ENCODE measurements at regions not wholly inside any gene's neighbourhood (a gene's known extent, or its start where the extent isn't known, plus 50 kb on each side); places are given as distances from the start of the nearest gene placed in this dataset.

DNA sequence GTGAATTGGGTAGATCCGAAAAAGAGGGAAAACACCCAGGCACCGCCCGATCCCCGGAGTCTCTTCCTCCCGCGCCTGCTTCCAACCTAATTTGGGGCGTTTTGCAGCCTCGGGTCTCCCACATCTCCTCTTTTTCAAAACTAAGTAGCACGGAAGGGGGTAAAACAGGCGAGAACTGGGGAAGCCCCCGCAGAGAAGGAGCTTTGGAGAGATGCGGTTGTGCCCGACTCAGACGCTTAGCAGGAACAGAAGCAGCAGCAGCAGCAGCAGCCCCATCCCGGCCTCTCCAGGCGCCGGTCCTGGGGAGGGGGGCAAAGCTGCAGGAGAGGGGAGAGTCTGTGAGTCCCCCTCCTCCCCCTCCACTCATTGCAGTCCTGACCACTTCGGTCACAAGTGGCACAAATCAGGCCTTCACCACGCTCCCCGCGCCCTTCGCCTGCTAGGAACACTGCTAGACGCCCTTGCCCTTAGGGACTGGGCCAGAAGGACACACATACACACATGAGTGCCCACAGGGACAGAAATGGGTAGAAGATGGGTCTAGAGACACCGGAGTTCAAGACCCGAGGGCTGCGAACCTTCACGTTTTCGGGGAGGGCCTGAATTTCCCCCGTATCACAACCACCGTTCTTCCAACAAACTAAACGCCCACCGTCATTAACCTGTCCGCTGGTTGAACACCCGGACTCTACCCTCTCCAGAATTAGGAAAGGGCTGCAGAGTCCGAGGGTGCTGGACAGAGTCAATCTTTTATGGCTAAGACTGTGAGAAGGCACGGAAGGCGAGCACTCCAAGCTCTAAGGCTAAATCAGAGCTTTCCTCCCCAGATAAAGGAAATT, 98.3 kb upstream of the HSD17B12 start:
- Histone ChIP-seq H3K9me3 (replicated peaks) (no peaks in the 10 kb centered on the region), H3K27me3 (ENCODE audit: low read depth) (peaks cover 98% of the 10 kb centered on the region), H3K36me3 (no peaks in the 10 kb centered on the region), H3K4me1 (peaks cover 50% of the 10 kb centered on the region), H3K27ac (replicated peaks) (no peak overlapping the region), H3K4me3 (peak overlapping the region; percentile 73)
- DNase-seq = no peak
- TF ChIP-seq, protein P1, sequence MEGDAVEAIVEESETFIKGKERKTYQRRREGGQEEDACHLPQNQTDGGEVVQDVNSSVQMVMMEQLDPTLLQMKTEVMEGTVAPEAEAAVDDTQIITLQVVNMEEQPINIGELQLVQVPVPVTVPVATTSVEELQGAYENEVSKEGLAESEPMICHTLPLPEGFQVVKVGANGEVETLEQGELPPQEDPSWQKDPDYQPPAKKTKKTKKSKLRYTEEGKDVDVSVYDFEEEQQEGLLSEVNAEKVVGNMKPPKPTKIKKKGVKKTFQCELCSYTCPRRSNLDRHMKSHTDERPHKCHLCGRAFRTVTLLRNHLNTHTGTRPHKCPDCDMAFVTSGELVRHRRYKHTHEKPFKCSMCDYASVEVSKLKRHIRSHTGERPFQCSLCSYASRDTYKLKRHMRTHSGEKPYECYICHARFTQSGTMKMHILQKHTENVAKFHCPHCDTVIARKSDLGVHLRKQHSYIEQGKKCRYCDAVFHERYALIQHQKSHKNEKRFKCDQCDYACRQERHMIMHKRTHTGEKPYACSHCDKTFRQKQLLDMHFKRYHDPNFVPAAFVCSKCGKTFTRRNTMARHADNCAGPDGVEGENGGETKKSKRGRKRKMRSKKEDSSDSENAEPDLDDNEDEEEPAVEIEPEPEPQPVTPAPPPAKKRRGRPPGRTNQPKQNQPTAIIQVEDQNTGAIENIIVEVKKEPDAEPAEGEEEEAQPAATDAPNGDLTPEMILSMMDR (IDR thresholded peaks at IDR 0.05; ENCODE audit: borderline replicate concordance) = no peak
- intact Hi-C loops (cut with micrococcal nuclease) = no loop called here

DNA sequence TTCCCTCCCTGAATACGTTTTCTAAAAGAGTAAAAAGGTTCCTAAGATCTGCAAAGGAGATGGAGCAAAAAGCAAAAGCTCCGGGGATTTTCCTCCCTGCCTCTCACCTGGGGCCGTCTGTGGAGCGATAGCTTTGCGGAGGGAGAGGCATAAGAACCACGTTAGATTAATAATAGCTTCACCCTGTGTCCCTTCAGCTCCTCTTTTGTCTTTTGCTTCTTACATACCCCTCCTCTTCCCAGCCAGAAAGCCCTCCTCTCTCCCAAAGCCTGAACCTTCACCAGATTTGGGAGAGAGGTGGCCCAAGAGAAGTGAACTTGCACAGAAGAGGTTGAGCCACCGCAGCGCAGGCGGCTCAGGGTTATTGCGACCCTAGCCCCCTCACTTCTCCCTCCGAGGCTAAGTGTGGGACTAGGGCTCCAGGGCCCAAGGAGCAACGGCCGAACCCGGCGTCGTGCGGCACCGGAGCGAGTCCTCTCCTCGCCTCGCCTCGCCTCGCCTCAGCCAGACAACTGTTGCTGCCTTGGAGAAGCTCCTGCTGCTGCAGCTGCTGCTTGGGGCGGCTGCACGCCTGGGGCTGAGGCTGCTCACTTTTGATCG, 97.6 kb upstream of the HSD17B12 start:
- Histone ChIP-seq H3K4me1 (peaks cover 47% of the 10 kb centered on the region), H3K36me3 (no peaks in the 10 kb centered on the region), H3K27me3 (ENCODE audit: low read depth) (peaks cover 97% of the 10 kb centered on the region), H3K4me3 (no peak overlapping the region), H3K27ac (replicated peaks) (no peak overlapping the region), H3K9me3 (replicated peaks) (no peaks in the 10 kb centered on the region)
- intact Hi-C loops (cut with micrococcal nuclease) = no loop called here
- DNase-seq = no peak
- TF ChIP-seq, protein P1 (IDR thresholded peaks at IDR 0.05; ENCODE audit: borderline replicate concordance) = no peak

DNA sequence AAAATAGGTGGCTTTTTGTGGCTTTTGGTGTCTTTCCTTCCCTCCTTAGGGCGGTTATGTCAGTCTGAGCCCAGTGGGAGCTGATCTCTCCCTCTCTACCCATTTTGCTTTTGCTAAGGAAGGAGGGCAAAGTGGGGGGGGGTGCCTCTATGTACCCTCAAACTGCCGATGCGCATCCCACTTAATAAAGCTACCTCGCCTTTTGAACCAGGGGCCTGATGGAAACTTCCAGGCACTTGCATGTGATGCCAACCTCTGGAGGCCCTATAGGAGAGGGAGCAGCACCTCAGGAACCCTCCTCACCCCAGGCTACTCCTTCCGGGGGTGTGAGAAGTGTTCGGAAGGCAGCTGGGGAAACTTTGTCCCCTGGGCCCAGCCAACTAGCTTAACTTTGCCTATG, 97.0 kb upstream of the HSD17B12 start:
- no peak overlapping the region for H3K4me3 ChIP-seq
- no peaks in the 10 kb centered on the region for H3K9me3 ChIP-seq (replicated peaks)
- H3K27me3 ChIP-seq (ENCODE audit: low read depth) = peaks cover 96% of the 10 kb centered on the region
- intact Hi-C loops (cut with micrococcal nuclease) = no loop called here
- DNase-seq = no peak
- H3K27ac ChIP-seq (replicated peaks) = no peak overlapping the region
- peaks cover 45% of the 10 kb centered on the region for H3K4me1 ChIP-seq
- no peaks in the 10 kb centered on the region for H3K36me3 ChIP-seq
- TF ChIP-seq, protein P1 (IDR thresholded peaks at IDR 0.05; ENCODE audit: borderline replicate concordance) = no peak

DNA sequence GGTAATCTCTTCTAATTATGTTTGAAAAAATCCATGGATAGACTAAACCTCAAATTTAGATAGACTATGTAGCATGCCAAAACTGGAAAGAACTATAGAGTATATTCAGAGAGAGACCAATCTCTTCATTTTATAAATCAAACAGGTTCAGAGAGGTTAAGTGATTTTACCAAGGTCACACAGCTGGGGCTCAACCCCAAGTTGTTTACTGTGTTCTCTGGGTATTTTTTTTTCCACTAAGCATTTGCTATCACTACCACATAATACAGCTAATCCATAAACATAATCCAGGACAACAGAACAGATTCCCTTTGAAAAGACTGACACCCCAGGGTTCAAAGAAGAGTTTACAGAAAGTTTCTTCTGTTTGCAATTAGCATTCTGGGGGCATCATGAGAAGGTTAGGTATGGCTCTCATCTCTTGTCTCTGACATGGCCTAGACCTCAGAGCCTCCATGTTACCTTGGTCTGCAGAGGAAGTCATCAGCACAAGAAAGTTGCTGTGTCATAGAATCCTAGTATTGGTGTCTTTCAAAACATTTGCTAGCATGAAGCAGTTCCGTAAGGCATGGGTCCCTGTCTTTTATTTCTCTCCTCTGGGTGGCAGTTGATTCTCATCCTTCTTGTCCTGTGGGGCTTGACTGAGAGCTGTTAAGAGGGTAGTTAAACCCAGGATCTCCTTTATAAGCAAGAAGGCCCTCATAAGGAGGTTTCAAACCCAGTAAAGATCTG, 94.5 kb upstream of the HSD17B12 start:
- H3K27ac ChIP-seq (replicated peaks) = no peak overlapping the region
- TF ChIP-seq, protein P1 (IDR thresholded peaks at IDR 0.05; ENCODE audit: borderline replicate concordance) = no peak
- H3K36me3 ChIP-seq = no peaks in the 10 kb centered on the region
- intact Hi-C loops (cut with micrococcal nuclease) = no loop called here
- H3K4me3 ChIP-seq = no peak overlapping the region
- no peak for DNase-seq
- H3K4me1 ChIP-seq = peaks cover 20% of the 10 kb centered on the region
- peaks cover 83% of the 10 kb centered on the region for H3K27me3 ChIP-seq (ENCODE audit: low read depth)
- no peaks in the 10 kb centered on the region for H3K9me3 ChIP-seq (replicated peaks)

DNA sequence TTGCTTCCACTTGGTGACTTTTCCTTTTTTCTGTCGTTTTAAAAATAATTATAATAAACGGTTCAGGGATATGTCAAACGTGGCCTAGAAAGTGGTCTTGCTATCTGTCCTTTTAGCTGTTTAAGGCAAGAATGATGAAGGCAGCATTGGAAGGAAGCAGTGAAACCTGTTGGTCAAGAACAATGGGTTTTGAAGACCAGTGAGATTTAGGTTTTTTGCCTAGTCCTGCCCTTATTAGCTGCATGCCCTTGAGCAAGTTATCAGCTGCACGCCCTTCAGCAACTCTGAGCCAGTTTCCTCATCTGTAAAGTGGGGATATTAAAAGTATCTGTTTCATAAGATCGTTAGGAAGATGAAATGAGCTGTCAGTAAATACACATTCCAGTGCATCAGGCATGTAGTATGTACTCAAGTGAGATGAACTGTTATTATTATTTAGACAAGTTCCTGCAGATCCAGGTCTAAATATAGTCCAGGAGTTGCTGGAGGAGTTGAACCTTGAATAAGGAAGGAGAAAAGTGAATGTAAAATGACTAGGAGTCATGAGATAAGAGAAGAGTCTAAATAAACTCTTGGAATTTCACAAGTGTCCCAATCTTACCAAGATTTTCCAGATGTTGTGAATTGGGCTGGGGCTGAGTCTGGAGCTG, 90.8 kb upstream of the HSD17B12 start:
- TF ChIP-seq, protein P1 (IDR thresholded peaks at IDR 0.05; ENCODE audit: borderline replicate concordance) = no peak
- H3K9me3 ChIP-seq (replicated peaks) = no peaks in the 10 kb centered on the region
- DNase-seq = no peak
- intact Hi-C loops (cut with micrococcal nuclease) = no loop called here
- H3K27me3 ChIP-seq (ENCODE audit: low read depth) = peaks cover 73% of the 10 kb centered on the region
- H3K4me1 ChIP-seq = no peaks in the 10 kb centered on the region
- H3K27ac ChIP-seq (replicated peaks) = no peak overlapping the region
- no peaks in the 10 kb centered on the region for H3K36me3 ChIP-seq
- H3K4me3 ChIP-seq = no peak overlapping the region
